ENCODE measurements at regions not wholly inside any gene's neighbourhood (a gene's known extent, or its start where the extent isn't known, plus 50 kb on each side); places are given as distances from the start of the nearest gene placed in this dataset.
"Not testable (repeated sequence)": the region's sequence is repeated elsewhere in the genome, so short reads cannot be mapped to it uniquely, and the experiment has no call there.

GRCh38 chr15:96869122-96869521, 538.6 kb downstream of the NR2F2 start:
- WGBS, 2 donors (ENCODE audit: extremely low coverage in 2 of 2, insufficient read length in 2 of 2, insufficient replicate concordance in 1 of 2): no CpG with 5 or more reads among the region's 1 CpG
- H3K14ac ChIP-seq (ENCODE audit: low read length): no peak overlapping the region
- no peak for DNase-seq (ENCODE audit: low spot score)

GRCh38 chr15:96869790-96870189, 539.3 kb downstream of the NR2F2 start:
- Histone ChIP-seq H2AFZ (ENCODE audit: low read length) (no peak overlapping the region), H3K4ac (ENCODE audit: low read length) (no peak overlapping the region), H3K9ac (ENCODE audit: low read depth, low read length, poor library complexity) (no peak overlapping the region), H3K36me3 (replicated peaks in 1 of 2; ENCODE audit: control insufficient read depth in 2 of 2, insufficient read depth in 2 of 2, low read length in 2 of 2) (peaks cover 0 to 2% of the 10 kb centered on the region in 2 donors), H3K18ac (ENCODE audit: low read length) (no peak overlapping the region), H2BK120ac (ENCODE audit: low read depth, low read length) (no peak overlapping the region), H3K4me1 (ENCODE audit: control insufficient read depth in 2 of 2, insufficient read depth in 1 of 2, low read depth in 1 of 2, low read length in 2 of 2) (peaks cover 6 to 7% of the 10 kb centered on the region in 2 donors), H3K23ac (ENCODE audit: low read depth, low read length, poor library complexity) (no peak overlapping the region), H2BK5ac (ENCODE audit: low read length) (no peak overlapping the region), H3K4me3 (ENCODE audit: low read length in 2 of 2) (no peak overlapping the region), H2AK5ac (ENCODE audit: low read depth, low read length) (no peak overlapping the region), H3K27ac (replicated peaks; ENCODE audit: low read length) (no peak overlapping the region), H2BK12ac (ENCODE audit: low read length) (no peak overlapping the region), H3K27me3 (ENCODE audit: control insufficient read depth in 3 of 3, insufficient read depth in 3 of 3, low read depth in 1 of 3, low read length in 3 of 3) (no peaks in the 10 kb centered on the region), H3K14ac (ENCODE audit: low read length) (no peak overlapping the region), H4K8ac (ENCODE audit: low read depth, low read length) (no peak overlapping the region), H3K9me3 (replicated peaks in 1 of 2; ENCODE audit: control insufficient read depth in 2 of 2, insufficient read depth in 1 of 2, low read depth in 1 of 2, low read length in 2 of 2) (peaks cover 10 to 11% of the 10 kb centered on the region in 2 donors), H3K79me1 (ENCODE audit: low read depth, low read length) (no peaks in the 10 kb centered on the region), H3K4me2 (ENCODE audit: insufficient read depth, low read length, poor library complexity, severe bottlenecking) (no peak overlapping the region), H4K91ac (ENCODE audit: low read depth, low read length, poor library complexity) (no peak overlapping the region), H2BK15ac (ENCODE audit: low read length) (no peak overlapping the region)
- no peak for DNase-seq (ENCODE audit: low spot score)
- WGBS, 2 donors (ENCODE audit: extremely low coverage in 2 of 2, insufficient read length in 2 of 2, insufficient replicate concordance in 1 of 2): no CpG with 5 or more reads among the region's 1 CpG

More at GRCh38 chr15:96869122-96869521, 538.6 kb downstream of the NR2F2 start:
- Histone ChIP-seq H3K9me3 (replicated peaks in 1 of 2; ENCODE audit: control insufficient read depth in 2 of 2, insufficient read depth in 1 of 2, low read depth in 1 of 2, low read length in 2 of 2) (peaks cover 10 to 11% of the 10 kb centered on the region in 2 donors), H2AK5ac (ENCODE audit: low read depth, low read length) (no peak overlapping the region), H2BK12ac (ENCODE audit: low read length) (no peak overlapping the region), H2BK5ac (ENCODE audit: low read length) (no peak overlapping the region), H3K27me3 (ENCODE audit: control insufficient read depth in 3 of 3, insufficient read depth in 3 of 3, low read depth in 1 of 3, low read length in 3 of 3) (no peaks in the 10 kb centered on the region), H3K36me3 (replicated peaks in 1 of 2; ENCODE audit: control insufficient read depth in 2 of 2, insufficient read depth in 2 of 2, low read length in 2 of 2) (peaks cover 0 to 2% of the 10 kb centered on the region in 2 donors), H3K18ac (ENCODE audit: low read length) (no peak overlapping the region), H3K79me1 (ENCODE audit: low read depth, low read length) (no peaks in the 10 kb centered on the region), H3K4me1 (ENCODE audit: control insufficient read depth in 2 of 2, insufficient read depth in 1 of 2, low read depth in 1 of 2, low read length in 2 of 2) (peaks cover 6 to 7% of the 10 kb centered on the region in 2 donors), H3K4ac (ENCODE audit: low read length) (no peak overlapping the region), H3K4me3 (ENCODE audit: low read length in 2 of 2) (no peak overlapping the region), H2BK120ac (ENCODE audit: low read depth, low read length) (no peak overlapping the region), H4K91ac (ENCODE audit: low read depth, low read length, poor library complexity) (no peak overlapping the region), H3K9ac (ENCODE audit: low read depth, low read length, poor library complexity) (no peak overlapping the region), H3K27ac (replicated peaks; ENCODE audit: low read length) (no peak overlapping the region), H2BK15ac (ENCODE audit: low read length) (no peak overlapping the region), H2AFZ (ENCODE audit: low read length) (no peak overlapping the region), H3K23ac (ENCODE audit: low read depth, low read length, poor library complexity) (no peak overlapping the region), H4K8ac (ENCODE audit: low read depth, low read length) (no peak overlapping the region), H3K4me2 (ENCODE audit: insufficient read depth, low read length, poor library complexity, severe bottlenecking) (no peak overlapping the region)

- H3K14ac ChIP-seq (ENCODE audit: low read length): no peak overlapping the region
Measured at GRCh38 chr15:96870580-96870979, 540.1 kb downstream of the NR2F2 start.

GRCh38 chr15:96877442-96877841, 546.9 kb downstream of the NR2F2 start:
- not testable (repeated sequence) for H3K9me3 ChIP-seq (replicated peaks in 1 of 2; ENCODE audit: control insufficient read depth in 2 of 2, insufficient read depth in 1 of 2, low read depth in 1 of 2, low read length in 2 of 2); H2BK120ac ChIP-seq (ENCODE audit: low read depth, low read length); H3K27ac ChIP-seq (replicated peaks; ENCODE audit: low read length); H3K9ac ChIP-seq (ENCODE audit: low read depth, low read length, poor library complexity); H3K4me2 ChIP-seq (ENCODE audit: insufficient read depth, low read length, poor library complexity, severe bottlenecking); H3K36me3 ChIP-seq (replicated peaks in 1 of 2; ENCODE audit: control insufficient read depth in 2 of 2, insufficient read depth in 2 of 2, low read length in 2 of 2); H2AFZ ChIP-seq (ENCODE audit: low read length); H3K79me1 ChIP-seq (ENCODE audit: low read depth, low read length); H2BK12ac ChIP-seq (ENCODE audit: low read length); H3K4me3 ChIP-seq (ENCODE audit: low read length in 2 of 2); H3K4me1 ChIP-seq (ENCODE audit: control insufficient read depth in 2 of 2, insufficient read depth in 1 of 2, low read depth in 1 of 2, low read length in 2 of 2); H2BK5ac ChIP-seq (ENCODE audit: low read length); H3K14ac ChIP-seq (ENCODE audit: low read length); H4K8ac ChIP-seq (ENCODE audit: low read depth, low read length); H4K91ac ChIP-seq (ENCODE audit: low read depth, low read length, poor library complexity); H3K4ac ChIP-seq (ENCODE audit: low read length); DNase-seq (ENCODE audit: low spot score); H2BK15ac ChIP-seq (ENCODE audit: low read length); H3K18ac ChIP-seq (ENCODE audit: low read length); H3K27me3 ChIP-seq (ENCODE audit: control insufficient read depth in 3 of 3, insufficient read depth in 3 of 3, low read depth in 1 of 3, low read length in 3 of 3); H3K23ac ChIP-seq (ENCODE audit: low read depth, low read length, poor library complexity); H2AK5ac ChIP-seq (ENCODE audit: low read depth, low read length)
- WGBS, 2 donors (ENCODE audit: extremely low coverage in 2 of 2, insufficient read length in 2 of 2, insufficient replicate concordance in 1 of 2): no CpG with 5 or more reads among the region's 6 CpGs

More at GRCh38 chr15:96870580-96870979, 540.1 kb downstream of the NR2F2 start:
- Histone ChIP-seq H4K8ac (ENCODE audit: low read depth, low read length) (no peak overlapping the region), H2BK120ac (ENCODE audit: low read depth, low read length) (no peak overlapping the region), H3K27me3 (ENCODE audit: control insufficient read depth in 3 of 3, insufficient read depth in 3 of 3, low read depth in 1 of 3, low read length in 3 of 3) (no peaks in the 10 kb centered on the region), H3K9me3 (replicated peaks in 1 of 2; ENCODE audit: control insufficient read depth in 2 of 2, insufficient read depth in 1 of 2, low read depth in 1 of 2, low read length in 2 of 2) (peaks cover 10 to 11% of the 10 kb centered on the region in 2 donors), H2BK15ac (ENCODE audit: low read length) (no peak overlapping the region), H3K4me1 (ENCODE audit: control insufficient read depth in 2 of 2, insufficient read depth in 1 of 2, low read depth in 1 of 2, low read length in 2 of 2) (peaks cover 6 to 7% of the 10 kb centered on the region in 2 donors), H3K4me3 (ENCODE audit: low read length in 2 of 2) (no peak overlapping the region), H3K4ac (ENCODE audit: low read length) (no peak overlapping the region), H4K91ac (ENCODE audit: low read depth, low read length, poor library complexity) (no peak overlapping the region), H3K79me1 (ENCODE audit: low read depth, low read length) (no peaks in the 10 kb centered on the region), H3K27ac (replicated peaks; ENCODE audit: low read length) (peak overlapping the region; percentile 65), H3K4me2 (ENCODE audit: insufficient read depth, low read length, poor library complexity, severe bottlenecking) (peak overlapping the region; percentile 2), H3K23ac (ENCODE audit: low read depth, low read length, poor library complexity) (no peak overlapping the region), H2AK5ac (ENCODE audit: low read depth, low read length) (no peak overlapping the region), H3K18ac (ENCODE audit: low read length) (peak overlapping the region; percentile 31), H2AFZ (ENCODE audit: low read length) (peak overlapping the region; percentile 68), H3K36me3 (replicated peaks in 1 of 2; ENCODE audit: control insufficient read depth in 2 of 2, insufficient read depth in 2 of 2, low read length in 2 of 2) (peaks cover 0 to 2% of the 10 kb centered on the region in 2 donors), H3K9ac (ENCODE audit: low read depth, low read length, poor library complexity) (no peak overlapping the region), H2BK5ac (ENCODE audit: low read length) (no peak overlapping the region), H2BK12ac (ENCODE audit: low read length) (no peak overlapping the region)
- no CpG with 5 or more reads among the region's 8 CpGs for WGBS, 2 donors (ENCODE audit: extremely low coverage in 2 of 2, insufficient read length in 2 of 2, insufficient replicate concordance in 1 of 2)
- DNase-seq (ENCODE audit: low spot score): peak; percentile 27
